ENCODE measurements at regions not wholly inside any gene's neighbourhood (a gene's known extent, or its start where the extent isn't known, plus 50 kb on each side); places are given as distances from the start of the nearest gene placed in this dataset.

DNA sequence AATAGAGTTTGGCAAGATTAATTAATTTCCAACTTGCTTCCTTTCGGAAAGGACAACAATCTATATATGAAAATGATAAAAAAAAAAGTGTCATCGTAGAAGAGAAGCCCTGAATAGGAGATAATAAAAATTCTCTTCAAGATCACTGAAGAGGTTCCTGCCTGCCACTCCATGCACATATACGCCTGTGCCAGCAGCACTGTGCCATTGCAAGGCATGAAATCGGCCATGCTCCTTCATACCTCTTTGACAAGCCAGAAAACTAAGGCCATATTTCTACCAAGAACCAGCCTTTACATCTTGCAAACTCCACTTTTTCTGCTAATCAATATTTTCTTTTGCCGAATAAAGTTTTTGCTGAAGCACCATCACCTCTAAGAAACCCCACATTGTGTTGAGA lies 365.5 kb downstream of the CXXC4 start:
- TF ChIP-seq, protein P1, sequence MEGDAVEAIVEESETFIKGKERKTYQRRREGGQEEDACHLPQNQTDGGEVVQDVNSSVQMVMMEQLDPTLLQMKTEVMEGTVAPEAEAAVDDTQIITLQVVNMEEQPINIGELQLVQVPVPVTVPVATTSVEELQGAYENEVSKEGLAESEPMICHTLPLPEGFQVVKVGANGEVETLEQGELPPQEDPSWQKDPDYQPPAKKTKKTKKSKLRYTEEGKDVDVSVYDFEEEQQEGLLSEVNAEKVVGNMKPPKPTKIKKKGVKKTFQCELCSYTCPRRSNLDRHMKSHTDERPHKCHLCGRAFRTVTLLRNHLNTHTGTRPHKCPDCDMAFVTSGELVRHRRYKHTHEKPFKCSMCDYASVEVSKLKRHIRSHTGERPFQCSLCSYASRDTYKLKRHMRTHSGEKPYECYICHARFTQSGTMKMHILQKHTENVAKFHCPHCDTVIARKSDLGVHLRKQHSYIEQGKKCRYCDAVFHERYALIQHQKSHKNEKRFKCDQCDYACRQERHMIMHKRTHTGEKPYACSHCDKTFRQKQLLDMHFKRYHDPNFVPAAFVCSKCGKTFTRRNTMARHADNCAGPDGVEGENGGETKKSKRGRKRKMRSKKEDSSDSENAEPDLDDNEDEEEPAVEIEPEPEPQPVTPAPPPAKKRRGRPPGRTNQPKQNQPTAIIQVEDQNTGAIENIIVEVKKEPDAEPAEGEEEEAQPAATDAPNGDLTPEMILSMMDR (IDR thresholded peaks at IDR 0.05; ENCODE audit: low read length): no peak
- TF ChIP-seq EZH2 (IDR thresholded peaks at IDR 0.05; ENCODE audit: borderline replicate concordance, low read length): no peak

Measured in OCI-LY1 (cell line).